A673 (cell line): ENCODE measurements at regions not wholly inside any gene's neighbourhood (a gene's known extent, or its start where the extent isn't known, plus 50 kb on each side); places are given as distances from the start of the nearest gene placed in this dataset.

Experiments used
- CTCF ChIP-seq: fragments of 300-800, 200-600 bp; sonication (generic); conservative IDR thresholded peaks from 2 replicates; pipeline ENCODE4 v1.5.1; 2017; ENCODE audit warnings: low read depth, mild to moderate bottlenecking, antibody characterized with exemption, low read length, moderate library complexity, mixed read lengths
- EZH2 ChIP-seq: fragments of 200-600 bp; sonication (generic); IDR thresholded peaks from 2 replicates; pipeline ENCODE4 v1.6.1; 2017; ENCODE audit warnings: borderline replicate concordance, low read depth, mild to moderate bottlenecking, mixed read lengths, antibody characterized with exemption, low read length; ENCODE audit not compliant: poor library complexity, severe bottlenecking

DNA sequence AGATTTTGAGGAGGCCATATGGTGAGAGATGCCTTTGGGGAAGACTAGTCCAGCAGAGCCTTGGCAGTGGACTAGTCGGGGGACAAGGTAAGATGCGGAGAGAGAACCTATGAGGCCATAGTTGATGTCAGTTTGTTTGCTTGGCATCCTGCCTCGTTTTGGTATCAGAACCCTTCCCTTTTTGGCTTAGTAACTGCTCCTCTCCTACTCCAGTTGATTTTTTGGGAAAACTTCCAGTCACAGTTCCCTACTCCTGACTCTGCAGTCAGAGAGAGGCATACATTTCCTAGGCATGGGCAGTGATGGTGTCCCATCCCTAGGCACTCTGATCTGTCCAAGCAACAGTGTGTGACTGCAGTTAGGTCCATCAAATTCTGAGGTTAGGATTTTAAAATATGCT, 398.3 kb downstream of the AEBP2 start:
- TF ChIP-seq CTCF (no peak), EZH2 (no peak)
